ENCODE measurements at regions not wholly inside any gene's neighbourhood (a gene's known extent, or its start where the extent isn't known, plus 50 kb on each side); places are given as distances from the start of the nearest gene placed in this dataset.

DNA sequence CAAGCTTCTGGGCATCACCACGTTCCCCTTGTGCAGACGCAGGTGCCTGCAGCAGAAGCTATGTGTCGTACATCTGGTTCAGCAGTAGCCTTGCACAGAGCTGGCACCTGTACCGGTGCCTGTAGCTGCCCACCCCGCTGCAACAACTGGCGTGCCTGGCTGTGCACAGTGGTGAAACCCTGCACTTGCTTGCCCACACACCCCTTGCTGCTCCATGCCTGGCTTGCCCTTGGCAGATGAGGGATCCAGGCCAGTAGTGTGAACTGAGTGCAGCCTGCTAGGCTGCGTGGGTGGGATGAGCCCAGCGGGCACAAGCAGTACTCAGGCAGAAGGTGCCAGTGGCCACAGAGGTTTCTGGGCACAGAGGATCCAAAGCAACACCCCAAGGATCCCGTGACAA is 528.4 kb downstream of the PPARGC1A start:
- TF ChIP-seq, protein P1, sequence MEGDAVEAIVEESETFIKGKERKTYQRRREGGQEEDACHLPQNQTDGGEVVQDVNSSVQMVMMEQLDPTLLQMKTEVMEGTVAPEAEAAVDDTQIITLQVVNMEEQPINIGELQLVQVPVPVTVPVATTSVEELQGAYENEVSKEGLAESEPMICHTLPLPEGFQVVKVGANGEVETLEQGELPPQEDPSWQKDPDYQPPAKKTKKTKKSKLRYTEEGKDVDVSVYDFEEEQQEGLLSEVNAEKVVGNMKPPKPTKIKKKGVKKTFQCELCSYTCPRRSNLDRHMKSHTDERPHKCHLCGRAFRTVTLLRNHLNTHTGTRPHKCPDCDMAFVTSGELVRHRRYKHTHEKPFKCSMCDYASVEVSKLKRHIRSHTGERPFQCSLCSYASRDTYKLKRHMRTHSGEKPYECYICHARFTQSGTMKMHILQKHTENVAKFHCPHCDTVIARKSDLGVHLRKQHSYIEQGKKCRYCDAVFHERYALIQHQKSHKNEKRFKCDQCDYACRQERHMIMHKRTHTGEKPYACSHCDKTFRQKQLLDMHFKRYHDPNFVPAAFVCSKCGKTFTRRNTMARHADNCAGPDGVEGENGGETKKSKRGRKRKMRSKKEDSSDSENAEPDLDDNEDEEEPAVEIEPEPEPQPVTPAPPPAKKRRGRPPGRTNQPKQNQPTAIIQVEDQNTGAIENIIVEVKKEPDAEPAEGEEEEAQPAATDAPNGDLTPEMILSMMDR (IDR thresholded peaks at IDR 0.05; ENCODE audit: borderline replicate concordance, extremely low read depth, low read length, poor library complexity, severe bottlenecking): no peak
- no peak for TF ChIP-seq EZH2 (IDR thresholded peaks at IDR 0.05; ENCODE audit: borderline replicate concordance, low read depth, low read length, severe bottlenecking)

All from DND-41 (cell line).